ENCODE measurements at regions not wholly inside any gene's neighbourhood (a gene's known extent, or its start where the extent isn't known, plus 50 kb on each side); places are given as distances from the start of the nearest gene placed in this dataset.
"Not testable (repeated sequence)": the region's sequence is repeated elsewhere in the genome, so short reads cannot be mapped to it uniquely, and the experiment has no call there.

GRCh38 chr3:109678600-109678999 is 341.3 kb upstream of the DPPA4 start:
- DNase-seq: no peak

- DNase-seq: no peak
Measured at GRCh38 chr3:109679664-109680063, 342.3 kb upstream of the DPPA4 start.

- DNase-seq: no peak
Measured at GRCh38 chr3:109683746-109684145, 346.4 kb upstream of the DPPA4 start.

- no peak for DNase-seq
Measured at GRCh38 chr3:109685084-109686079, 348.0 kb upstream of the DPPA4 start.

GRCh38 chr3:109687626-109688025 is 350.3 kb upstream of the DPPA4 start:
- DNase-seq: no peak

- no peak for DNase-seq
Measured at GRCh38 chr3:109696932-109697331, 359.6 kb upstream of the DPPA4 start.

GRCh38 chr3:109702252-109702651 is 364.9 kb upstream of the DPPA4 start:
- DNase-seq: no peak

GRCh38 chr3:109702976-109703375 is 365.6 kb upstream of the DPPA4 start:
- DNase-seq: no peak

GRCh38 chr3:109705133-109705532 is 367.8 kb upstream of the DPPA4 start:
- not testable (repeated sequence) for DNase-seq

- no peak for DNase-seq
Measured at GRCh38 chr3:109707617-109708016, 370.3 kb upstream of the DPPA4 start.

GRCh38 chr3:109713288-109713687 is 375.9 kb upstream of the DPPA4 start:
- no peak for DNase-seq

- DNase-seq: no peak
Measured at GRCh38 chr3:109715707-109716106, 378.4 kb upstream of the DPPA4 start.

GRCh38 chr3:109718850-109719249 is 381.5 kb upstream of the DPPA4 start:
- DNase-seq: no peak

GRCh38 chr3:109728861-109729494 is 391.6 kb upstream of the DPPA4 start:
- no peak for DNase-seq

GRCh38 chr3:109731639-109732473 is 394.5 kb upstream of the DPPA4 start:
- peak in 1 of 2 donors; percentile 55 for DNase-seq

- no peak for DNase-seq
Measured at GRCh38 chr3:109743981-109744380, 406.6 kb upstream of the DPPA4 start.

GRCh38 chr3:109772520-109772919 is 435.2 kb upstream of the DPPA4 start:
- no peak for DNase-seq

- no peak for DNase-seq
Measured at GRCh38 chr3:109774108-109774507, 436.8 kb upstream of the DPPA4 start.

- no peak for DNase-seq
Measured at GRCh38 chr3:109784285-109784684, 446.9 kb upstream of the DPPA4 start.

GRCh38 chr3:109784852-109785631 is 447.7 kb upstream of the DPPA4 start:
- no peak for DNase-seq

- no peak for DNase-seq
Measured at GRCh38 chr3:109803274-109803673, 465.9 kb upstream of the DPPA4 start.

- DNase-seq: no peak
Measured at GRCh38 chr3:109804697-109805096, 467.4 kb upstream of the DPPA4 start.
